Skeletal muscle satellite cell (primary cell): ENCODE measurements at regions not wholly inside any gene's neighbourhood (a gene's known extent, or its start where the extent isn't known, plus 50 kb on each side); places are given as distances from the start of the nearest gene placed in this dataset.
A peak's percentile ranks its signal among the peaks of the same experiment; 100 is the strongest.

Source experiments
- H3K27me3 ChIP-seq: 2 replicates; pipeline ENCODE4 v1.7.0; 2013; ENCODE audit warnings: low read length; ENCODE audit not compliant: control insufficient read depth, insufficient read depth
- H3K36me3 ChIP-seq: 2 replicates; pipeline ENCODE4 v1.7.0; 2013; ENCODE audit warnings: mild to moderate bottlenecking, control low read depth, low read length; ENCODE audit not compliant: insufficient read depth
- H3K4me1 ChIP-seq: 2 replicates; pipeline ENCODE4 v1.7.0; 2013; ENCODE audit warnings: low read length; ENCODE audit not compliant: control insufficient read depth, insufficient read depth
- H3K4me2 ChIP-seq: 2 replicates; pipeline ENCODE4 v1.7.0; 2013; ENCODE audit warnings: mild to moderate bottlenecking, low read length
- H3K4me3 ChIP-seq: 2 replicates; pipeline ENCODE4 v1.7.0; 2013; ENCODE audit warnings: low read length
- H3K9ac ChIP-seq: 2 replicates; pipeline ENCODE4 v1.7.0; 2013; ENCODE audit warnings: mild to moderate bottlenecking, low read depth, low read length, moderate library complexity
- H3K9me3 ChIP-seq: replicated peaks from 2 replicates; pipeline ENCODE4 v1.7.0; 2013; ENCODE audit warnings: mild to moderate bottlenecking, control low read depth, low read length

GRCh38 chr12:11573880-11574279, 75.6 kb upstream of the ETV6 start:
- H3K4me2 ChIP-seq = no peak overlapping the region
- no peaks in the 10 kb centered on the region for H3K9me3 ChIP-seq
- H3K4me3 ChIP-seq = no peak overlapping the region
- no peaks in the 10 kb centered on the region for H3K36me3 ChIP-seq
- no peak overlapping the region for H3K9ac ChIP-seq
- no peaks in the 10 kb centered on the region for H3K4me1 ChIP-seq
- H3K27me3 ChIP-seq = peaks cover 18% of the 10 kb centered on the region

DNA sequence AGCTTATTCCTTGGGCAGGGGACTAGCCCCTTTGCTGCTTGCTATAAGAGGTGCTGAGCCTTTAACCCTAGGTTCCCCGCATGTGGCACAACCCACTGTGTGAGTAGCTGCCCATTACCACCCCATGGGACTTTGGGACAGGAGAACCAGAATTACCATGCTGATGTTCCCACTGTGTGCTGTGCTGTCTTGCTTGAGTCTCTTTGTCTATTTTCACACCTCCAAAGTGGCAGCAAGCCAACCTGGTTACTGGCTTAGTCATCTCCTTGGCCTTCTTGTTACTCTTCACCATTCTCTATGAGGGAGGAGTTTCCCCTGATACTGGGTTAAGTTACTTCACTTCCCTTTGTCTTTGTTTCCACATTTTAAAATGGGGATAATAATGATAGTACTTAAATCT, 73.4 kb upstream of the ETV6 start:
- no peak overlapping the region for H3K9ac ChIP-seq
- no peaks in the 10 kb centered on the region for H3K36me3 ChIP-seq
- H3K4me2 ChIP-seq = no peak overlapping the region
- H3K9me3 ChIP-seq = no peaks in the 10 kb centered on the region
- H3K27me3 ChIP-seq = peaks cover 13% of the 10 kb centered on the region
- H3K4me1 ChIP-seq = peaks cover 10% of the 10 kb centered on the region
- no peak overlapping the region for H3K4me3 ChIP-seq

DNA sequence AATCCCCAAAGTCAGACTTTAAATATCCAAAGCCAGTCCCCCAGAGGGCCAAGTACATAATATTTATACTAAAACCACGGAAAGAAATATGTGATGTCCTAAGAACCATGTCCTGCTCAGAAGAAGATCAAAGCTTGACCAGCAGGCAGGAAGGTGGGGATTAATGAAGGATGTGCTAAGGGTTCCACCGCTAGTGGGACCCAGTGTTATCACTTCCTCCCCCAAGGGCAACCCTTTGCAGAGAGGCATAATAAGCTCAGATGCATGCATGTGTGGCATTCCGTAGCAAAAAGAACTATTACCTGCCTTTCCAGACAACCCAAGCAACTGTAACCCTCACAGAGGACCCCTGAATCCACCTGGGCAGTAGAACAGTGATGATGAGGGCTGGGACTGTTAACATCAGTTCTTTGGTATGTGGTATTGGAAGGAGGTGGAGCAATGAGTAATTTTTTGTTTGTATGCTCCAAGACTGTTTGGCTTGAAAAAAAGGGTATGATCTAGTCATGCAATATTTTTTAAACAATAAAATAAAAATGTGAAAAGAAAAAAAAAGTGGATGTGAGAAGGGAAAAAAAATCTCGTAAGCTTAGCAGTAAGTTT, 71.7 kb upstream of the ETV6 start:
- no peak overlapping the region for H3K4me3 ChIP-seq
- peaks cover 21% of the 10 kb centered on the region for H3K27me3 ChIP-seq
- H3K9me3 ChIP-seq = no peaks in the 10 kb centered on the region
- H3K4me1 ChIP-seq = peaks cover 10% of the 10 kb centered on the region
- no peak overlapping the region for H3K9ac ChIP-seq
- no peak overlapping the region for H3K4me2 ChIP-seq
- no peaks in the 10 kb centered on the region for H3K36me3 ChIP-seq

GRCh38 chr12:11578461-11578993, 70.9 kb upstream of the ETV6 start:
- Histone ChIP-seq H3K27me3 (peaks cover 25% of the 10 kb centered on the region), H3K4me3 (no peak overlapping the region), H3K36me3 (no peaks in the 10 kb centered on the region), H3K9ac (no peak overlapping the region), H3K4me2 (no peak overlapping the region), H3K4me1 (peaks cover 10% of the 10 kb centered on the region), H3K9me3 (no peaks in the 10 kb centered on the region)

DNA sequence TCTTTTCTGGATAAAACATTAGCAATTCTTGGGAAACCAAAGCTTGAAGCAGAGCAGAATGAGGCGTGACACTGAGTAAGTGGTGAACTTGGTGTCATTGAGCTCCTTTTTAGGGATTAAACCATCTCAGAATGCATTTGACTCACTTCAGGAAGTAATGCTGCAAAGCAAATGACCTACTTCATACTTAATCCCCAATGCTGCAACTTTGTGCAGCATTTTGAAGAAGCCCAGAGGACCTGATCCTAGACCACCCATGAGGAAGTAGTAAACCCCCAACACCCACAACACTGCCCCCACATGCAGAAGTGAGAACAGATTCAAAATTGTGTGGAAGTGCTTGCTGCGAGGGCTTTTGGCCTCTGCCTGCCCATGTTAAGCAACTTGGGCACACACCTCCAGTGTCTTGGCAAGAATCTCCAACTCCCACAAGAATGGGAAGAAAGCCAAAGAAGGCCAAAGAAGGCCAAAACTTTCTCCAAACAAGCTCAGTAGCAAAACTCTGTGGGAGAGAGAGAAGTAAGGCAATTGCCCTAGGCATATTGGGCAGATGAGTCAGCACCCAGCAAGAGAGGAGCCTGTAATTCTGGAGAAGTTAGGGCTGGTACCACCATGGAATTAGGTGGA, 69.2 kb upstream of the ETV6 start:
- Histone ChIP-seq H3K9ac (no peak overlapping the region), H3K4me2 (peak overlapping the region; percentile 9), H3K27me3 (peaks cover 33% of the 10 kb centered on the region), H3K4me1 (peaks cover 10% of the 10 kb centered on the region), H3K36me3 (no peaks in the 10 kb centered on the region), H3K9me3 (no peaks in the 10 kb centered on the region), H3K4me3 (no peak overlapping the region)

GRCh38 chr12:11581179-11581755, 68.2 kb upstream of the ETV6 start:
- no peak overlapping the region for H3K4me3 ChIP-seq
- peaks cover 28% of the 10 kb centered on the region for H3K27me3 ChIP-seq

DNA sequence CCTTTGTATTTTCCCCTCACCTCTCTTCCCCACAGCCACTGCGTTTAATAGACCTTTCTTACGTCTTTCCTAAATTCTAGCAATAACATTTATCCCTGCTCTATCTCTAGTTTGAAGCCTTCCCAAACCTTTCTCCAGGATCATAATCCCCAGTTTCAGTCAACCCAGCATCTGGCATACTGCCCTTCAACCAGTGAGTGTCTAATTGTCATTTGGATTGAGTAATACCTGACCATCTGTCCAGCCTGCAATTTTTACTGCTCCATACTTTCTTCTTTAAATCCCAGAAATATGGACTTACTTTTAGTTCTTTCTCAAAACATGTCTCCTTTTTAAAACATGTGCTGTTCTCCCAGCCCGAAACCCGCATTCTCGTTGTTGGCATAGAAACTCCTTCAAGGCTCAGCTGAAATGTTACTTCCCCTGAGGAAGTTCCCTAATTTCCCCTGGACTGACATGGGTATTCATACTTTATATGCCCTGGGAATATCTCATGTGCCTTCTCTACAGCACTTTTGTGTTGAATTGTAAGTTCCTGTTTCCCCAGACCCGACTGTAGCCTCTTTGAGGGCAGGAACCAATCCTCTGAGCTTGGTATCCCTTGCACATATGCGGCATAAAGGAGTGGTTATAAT, 65.1 kb upstream of the ETV6 start:
- Histone ChIP-seq H3K4me1 (peaks cover 10% of the 10 kb centered on the region), H3K4me2 (no peak overlapping the region), H3K36me3 (no peaks in the 10 kb centered on the region), H3K9me3 (no peaks in the 10 kb centered on the region), H3K4me3 (no peak overlapping the region), H3K27me3 (peaks cover 33% of the 10 kb centered on the region), H3K9ac (no peak overlapping the region)

More at GRCh38 chr12:11581179-11581755, 68.2 kb upstream of the ETV6 start:
- H3K9me3 ChIP-seq = no peaks in the 10 kb centered on the region
- no peak overlapping the region for H3K9ac ChIP-seq
- H3K4me1 ChIP-seq = peaks cover 10% of the 10 kb centered on the region
- no peak overlapping the region for H3K4me2 ChIP-seq
- H3K36me3 ChIP-seq = no peaks in the 10 kb centered on the region

GRCh38 chr12:11592484-11592883, 57.0 kb upstream of the ETV6 start:
- H3K27me3 ChIP-seq = peaks cover 11% of the 10 kb centered on the region
- no peak overlapping the region for H3K4me3 ChIP-seq
- no peaks in the 10 kb centered on the region for H3K9me3 ChIP-seq
- no peak overlapping the region for H3K9ac ChIP-seq
- no peaks in the 10 kb centered on the region for H3K4me1 ChIP-seq
- H3K4me2 ChIP-seq = no peak overlapping the region
- no peaks in the 10 kb centered on the region for H3K36me3 ChIP-seq

GRCh38 chr12:11593013-11593412, 56.5 kb upstream of the ETV6 start:
- Histone ChIP-seq H3K4me3 (no peak overlapping the region), H3K9ac (no peak overlapping the region), H3K36me3 (no peaks in the 10 kb centered on the region), H3K4me1 (no peaks in the 10 kb centered on the region), H3K9me3 (no peaks in the 10 kb centered on the region), H3K27me3 (peaks cover 12% of the 10 kb centered on the region), H3K4me2 (no peak overlapping the region)

DNA sequence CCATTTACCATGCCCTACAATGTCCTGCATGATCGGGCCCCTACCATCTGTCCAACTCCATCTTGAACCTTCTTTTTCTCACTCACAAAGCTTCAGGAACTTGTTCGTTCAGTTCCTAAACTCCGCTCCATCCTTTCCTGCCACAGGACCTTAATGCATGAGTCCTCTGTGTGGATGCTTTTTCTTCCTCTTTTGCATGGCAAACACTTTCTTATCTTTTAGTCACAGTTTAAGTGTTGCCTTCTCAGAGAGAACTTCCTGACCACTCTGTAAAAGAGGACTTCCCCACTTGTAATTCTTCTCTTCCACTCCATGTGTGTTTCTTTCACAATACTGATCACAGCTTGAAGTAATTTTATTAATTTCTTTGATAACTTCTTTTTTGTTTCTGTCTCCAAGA, 54.4 kb upstream of the ETV6 start:
- no peak overlapping the region for H3K9ac ChIP-seq
- no peaks in the 10 kb centered on the region for H3K9me3 ChIP-seq

GRCh38 chr12:11596141-11596540, 53.3 kb upstream of the ETV6 start:
- Histone ChIP-seq H3K4me3 (no peak overlapping the region), H3K36me3 (no peaks in the 10 kb centered on the region), H3K9me3 (no peaks in the 10 kb centered on the region), H3K4me1 (no peaks in the 10 kb centered on the region), H3K9ac (no peak overlapping the region), H3K27me3 (peaks cover 14% of the 10 kb centered on the region), H3K4me2 (no peak overlapping the region)

More for the DNA sequence above, 54.4 kb upstream of the ETV6 start:
- peaks cover 14% of the 10 kb centered on the region for H3K27me3 ChIP-seq
- no peaks in the 10 kb centered on the region for H3K4me1 ChIP-seq
- H3K36me3 ChIP-seq = no peaks in the 10 kb centered on the region
- H3K4me2 ChIP-seq = no peak overlapping the region
- no peak overlapping the region for H3K4me3 ChIP-seq
